ENCODE measurements at regions not wholly inside any gene's neighbourhood (a gene's known extent, or its start where the extent isn't known, plus 50 kb on each side); places are given as distances from the start of the nearest gene placed in this dataset.
"Not testable (repeated sequence)": the region's sequence is repeated elsewhere in the genome, so short reads cannot be mapped to it uniquely, and the experiment has no call there.

- no peak for DNase-seq
Observed at GRCh38 chrY:12360496-12360895, 340.5 kb upstream of the USP9Y start.

DNA sequence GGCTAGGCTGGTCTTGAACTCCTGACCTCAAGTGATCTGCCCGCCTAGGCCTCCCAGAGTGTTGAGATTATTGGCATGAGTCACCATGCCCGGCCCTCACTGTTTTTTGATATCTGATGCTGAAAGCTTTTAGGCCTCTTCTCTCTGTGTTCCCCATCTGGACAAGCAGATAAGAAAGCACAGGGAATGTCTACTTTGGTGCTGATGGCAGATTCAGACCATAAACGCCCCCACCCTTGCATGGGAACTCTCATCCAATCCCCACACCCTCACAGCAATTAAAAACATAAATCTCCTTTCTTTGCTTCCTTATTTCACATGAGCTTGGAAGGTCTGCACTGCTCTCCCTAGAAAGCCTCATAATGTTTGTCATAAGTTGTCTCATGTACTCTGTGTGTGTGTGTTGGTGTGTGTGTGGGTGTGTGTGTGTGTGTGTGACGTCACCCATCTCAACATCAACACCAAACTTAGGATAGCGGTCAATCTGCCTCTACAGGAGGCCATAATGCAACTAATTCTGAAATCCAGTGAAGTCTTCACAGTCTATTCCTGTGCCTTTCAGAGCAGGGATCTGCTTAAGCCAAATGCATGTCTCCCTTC, 335.6 kb upstream of the USP9Y start:
- DNase-seq: no peak

DNA sequence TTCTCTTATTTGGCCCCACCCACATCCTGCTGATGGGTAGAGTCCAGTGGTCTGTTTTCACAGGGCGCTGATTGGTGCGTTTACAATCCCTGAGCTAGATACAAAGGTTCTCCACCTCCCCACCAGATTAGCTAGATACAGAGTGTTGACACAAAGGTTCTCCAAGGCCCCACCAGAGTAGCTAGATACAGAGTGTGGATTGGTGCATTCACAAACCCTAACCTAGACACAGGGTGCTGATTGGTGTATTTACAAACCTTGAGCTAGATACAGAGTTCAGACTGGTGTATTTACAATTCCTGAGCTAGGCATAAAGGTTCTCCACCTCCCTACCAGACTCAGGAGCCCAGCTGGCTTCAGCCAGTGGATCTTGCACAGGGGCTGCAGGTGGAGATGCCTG, 326.4 kb upstream of the USP9Y start:
- not testable (repeated sequence) for DNase-seq

DNA sequence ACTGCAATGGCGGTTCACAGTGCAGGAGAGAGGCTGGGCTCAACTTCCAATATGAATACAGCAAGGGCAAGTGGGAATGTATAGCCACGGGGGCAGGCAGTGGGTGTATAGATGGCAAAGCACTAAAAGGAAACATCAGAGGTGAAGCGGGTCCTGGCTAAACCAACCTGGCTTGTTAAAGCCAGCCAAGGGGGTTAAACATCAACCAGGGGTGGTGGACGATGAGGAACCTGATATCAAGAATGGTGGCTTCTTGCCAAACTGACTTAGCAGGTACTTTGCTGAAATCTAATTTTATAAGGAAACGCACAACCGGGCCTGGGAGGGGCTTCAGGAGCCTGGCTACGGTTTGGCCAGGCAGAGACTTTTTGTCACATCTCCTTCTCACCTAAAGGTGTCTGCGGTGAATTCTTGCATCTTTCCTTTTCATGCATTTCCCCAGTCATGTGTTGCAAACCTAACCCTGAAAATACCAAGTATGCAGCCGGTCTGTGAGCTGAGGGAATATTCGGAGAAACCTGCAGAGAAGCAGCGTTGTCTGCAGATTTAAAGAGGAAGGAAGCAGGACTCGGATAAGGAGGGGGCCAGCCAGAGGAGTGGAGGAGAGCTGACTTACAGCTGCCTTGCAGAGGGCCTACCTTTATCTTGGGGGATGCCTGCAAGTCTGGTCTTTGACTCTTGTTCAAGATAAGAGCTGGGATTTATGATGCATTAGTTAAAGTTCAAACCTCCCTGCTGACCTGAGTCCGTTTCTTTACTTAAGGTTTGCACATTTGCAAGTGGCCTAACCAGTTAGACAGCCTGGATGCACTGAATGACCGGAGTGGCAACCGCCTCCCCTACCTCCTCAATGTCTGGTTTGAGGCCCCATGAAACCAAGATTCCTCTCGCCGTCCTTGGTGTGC, 309.1 kb upstream of the USP9Y start:
- not testable (repeated sequence) for DNase-seq

- no peak for DNase-seq
Observed at GRCh38 chrY:12393190-12393589, 307.8 kb upstream of the USP9Y start.

- not testable (repeated sequence) for DNase-seq
Observed at GRCh38 chrY:12395381-12396120, 305.5 kb upstream of the USP9Y start.

GRCh38 chrY:12403916-12404315, 297.1 kb upstream of the USP9Y start:
- DNase-seq: no peak

DNA sequence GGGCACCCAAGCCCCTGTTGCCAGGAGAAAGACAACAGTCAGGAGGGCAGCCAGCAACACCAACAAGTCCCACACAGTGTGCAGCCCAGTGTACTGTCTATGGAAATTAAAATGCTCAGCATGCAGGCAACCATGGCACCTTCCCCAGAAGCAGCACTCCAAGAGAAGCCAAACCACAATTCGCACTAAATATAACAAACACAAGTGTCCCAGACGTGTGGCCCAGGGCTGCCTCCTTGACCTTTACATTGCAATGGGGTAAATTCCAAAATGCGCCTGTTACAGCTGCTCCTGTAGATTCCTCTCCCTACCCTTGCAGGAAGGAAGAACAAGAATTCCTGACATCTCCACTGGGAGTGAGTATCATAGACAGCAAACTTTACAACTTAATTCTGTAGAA, 292.8 kb upstream of the USP9Y start:
- no peak for DNase-seq

DNA sequence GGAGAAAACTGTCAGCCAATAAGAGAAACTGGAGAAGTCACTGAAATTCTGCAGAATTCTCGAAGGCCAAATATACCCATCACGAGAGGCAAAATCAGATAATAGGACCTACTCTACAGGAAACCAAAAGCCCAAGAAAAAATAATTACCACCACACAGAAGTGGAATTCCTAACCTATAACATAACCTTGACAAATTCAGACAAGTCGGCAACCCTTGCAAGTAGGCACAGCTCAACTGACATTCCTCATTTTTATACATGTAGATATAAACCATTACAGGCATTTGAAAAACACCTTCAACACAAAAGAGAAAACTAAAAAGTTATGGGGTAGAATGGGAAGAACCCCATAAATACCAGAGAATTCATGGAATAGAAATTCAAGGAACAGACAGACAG, 290.3 kb upstream of the USP9Y start:
- DNase-seq: no peak

- no peak for DNase-seq
Observed at GRCh38 chrY:12421072-12421787, 279.8 kb upstream of the USP9Y start.

- DNase-seq: no peak
Observed at GRCh38 chrY:12421788-12422124, 279.3 kb upstream of the USP9Y start.

DNA sequence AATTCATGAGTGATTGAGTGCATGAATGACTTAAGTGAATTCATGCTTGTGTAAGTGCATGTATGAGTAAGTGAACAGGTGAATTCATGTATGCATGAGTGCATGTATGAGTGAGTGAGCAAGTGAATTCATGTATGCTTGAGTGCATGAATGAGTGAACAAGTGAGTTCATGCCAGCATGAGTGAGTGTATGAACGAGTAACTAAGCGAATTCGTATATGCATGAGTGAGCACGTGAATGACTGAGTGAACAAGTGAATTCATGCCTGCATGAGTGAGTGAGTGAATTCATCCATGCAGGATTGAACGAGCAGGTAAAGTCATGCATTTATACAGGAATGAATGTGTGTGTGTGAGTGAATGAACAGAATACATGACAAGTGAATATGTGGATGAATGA, 278.5 kb upstream of the USP9Y start:
- no peak for DNase-seq

DNA sequence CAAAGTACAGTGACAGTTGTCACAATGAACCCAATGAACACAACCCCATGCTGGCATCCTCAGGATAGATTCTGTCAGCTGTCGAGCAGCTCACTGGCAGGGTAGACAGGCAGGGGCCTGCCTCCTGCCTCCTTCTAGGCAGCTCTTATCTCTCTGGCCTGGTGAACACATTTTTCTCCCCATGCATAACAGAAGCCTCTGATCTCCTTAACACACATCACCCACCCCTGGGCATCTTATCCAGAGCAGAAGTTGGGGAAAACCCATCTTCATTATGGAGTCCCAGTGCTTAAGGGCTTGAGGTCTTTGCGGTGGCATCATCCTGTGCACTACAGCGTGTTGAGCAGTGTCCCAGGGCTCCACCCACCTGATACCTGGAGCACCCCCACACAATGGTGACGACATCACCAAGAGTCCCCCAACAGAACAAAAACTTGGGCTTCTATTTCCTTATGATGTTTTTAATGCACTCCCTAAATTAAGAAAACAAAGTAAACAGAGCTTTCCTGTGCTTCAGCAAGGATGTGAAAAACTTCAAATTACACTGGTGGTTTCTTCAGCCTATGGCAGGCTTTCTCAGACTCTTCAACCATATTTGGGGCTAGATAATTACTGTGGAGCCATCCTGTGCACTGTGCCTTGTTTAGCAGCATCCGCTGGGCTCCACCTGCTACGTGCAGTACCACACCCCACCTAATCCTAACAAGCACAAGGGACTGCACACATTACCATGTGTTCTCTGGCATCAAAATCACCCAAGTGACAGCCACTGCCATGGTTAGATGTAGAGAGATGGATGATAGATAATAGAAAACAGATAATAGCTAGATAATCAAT, 277.4 kb upstream of the USP9Y start:
- DNase-seq: no peak

DNA sequence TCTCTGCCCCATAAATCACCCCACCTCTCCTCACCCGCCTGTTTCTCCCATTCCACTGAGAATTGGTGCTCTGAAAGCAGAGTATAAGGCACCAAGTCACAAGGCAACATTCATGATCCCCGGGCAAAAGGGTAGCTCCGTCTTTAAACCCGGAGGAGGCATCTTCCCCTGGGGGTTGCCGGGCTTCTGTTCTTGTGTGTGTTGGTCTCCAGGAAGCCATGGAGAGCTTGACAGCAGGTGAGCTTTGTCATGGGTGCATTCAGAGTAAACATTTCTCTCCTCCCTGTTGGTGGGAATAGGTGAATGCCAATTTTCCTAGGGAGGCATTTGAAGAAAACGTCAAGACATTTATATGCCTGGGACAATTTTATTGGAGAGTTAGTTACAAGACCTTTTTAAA, 275.5 kb upstream of the USP9Y start:
- no peak for DNase-seq

DNA sequence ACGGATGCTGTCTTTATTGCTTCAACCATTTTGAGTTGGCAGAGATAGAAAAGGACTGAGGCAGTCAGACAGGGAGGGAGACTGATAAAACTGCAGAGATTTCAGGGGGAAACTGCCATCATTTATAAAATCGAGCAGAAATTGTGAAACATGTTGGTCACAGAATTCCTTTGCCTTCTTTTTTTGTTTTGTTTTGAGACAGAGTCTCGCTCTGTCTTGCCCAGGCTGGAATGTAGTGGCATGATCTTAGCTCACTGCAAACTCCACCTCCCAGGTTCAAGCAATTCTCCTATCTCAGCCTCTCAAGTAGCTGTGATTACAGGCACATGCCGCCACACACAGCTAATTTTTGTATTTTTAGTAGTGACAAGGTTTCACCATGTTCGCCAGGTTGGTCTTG, 273.7 kb upstream of the USP9Y start:
- DNase-seq: no peak

GRCh38 chrY:12431546-12431945, 269.5 kb upstream of the USP9Y start:
- no peak for DNase-seq

DNA sequence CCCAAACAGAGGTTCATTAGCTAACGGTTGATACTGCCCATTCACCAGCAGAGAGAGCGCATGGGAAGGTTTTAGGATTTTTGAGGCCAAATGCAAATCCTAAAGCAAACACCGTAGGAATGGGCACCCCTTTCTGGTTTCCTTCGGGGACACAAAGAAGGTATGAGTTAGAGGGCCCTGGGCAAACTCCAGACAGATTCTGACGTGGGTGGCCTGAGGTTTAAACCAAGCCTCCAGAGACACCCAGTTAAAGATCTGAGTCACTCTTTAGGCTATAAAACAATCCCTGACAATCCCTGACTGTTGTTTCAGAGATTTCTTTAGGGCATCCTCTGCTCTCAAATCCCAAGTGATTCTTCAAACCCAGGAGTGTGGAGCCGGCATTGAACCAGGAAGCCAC, 262.2 kb upstream of the USP9Y start:
- DNase-seq: not testable (repeated sequence)

DNA sequence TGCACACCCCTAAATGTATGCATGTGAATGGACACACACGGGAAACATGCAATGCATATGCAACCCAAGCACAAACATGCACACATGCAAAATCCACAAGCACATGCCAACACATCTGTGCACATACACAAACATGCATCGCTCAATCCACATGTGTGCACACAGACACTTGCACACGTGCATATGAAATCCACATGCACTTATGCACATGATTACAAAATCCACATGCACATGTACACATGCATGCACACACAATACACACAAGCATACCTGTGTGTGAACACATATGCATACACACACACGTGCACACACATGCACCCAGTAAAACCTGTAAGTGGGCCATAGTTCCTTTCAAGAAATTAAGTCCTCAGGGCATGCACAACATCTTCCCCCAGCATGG, 256.8 kb upstream of the USP9Y start:
- DNase-seq: no peak

- DNase-seq: not testable (repeated sequence)
Observed at GRCh38 chrY:12446486-12447265, 254.4 kb upstream of the USP9Y start.

GRCh38 chrY:12448561-12448960, 252.5 kb upstream of the USP9Y start:
- DNase-seq: not testable (repeated sequence)

DNA sequence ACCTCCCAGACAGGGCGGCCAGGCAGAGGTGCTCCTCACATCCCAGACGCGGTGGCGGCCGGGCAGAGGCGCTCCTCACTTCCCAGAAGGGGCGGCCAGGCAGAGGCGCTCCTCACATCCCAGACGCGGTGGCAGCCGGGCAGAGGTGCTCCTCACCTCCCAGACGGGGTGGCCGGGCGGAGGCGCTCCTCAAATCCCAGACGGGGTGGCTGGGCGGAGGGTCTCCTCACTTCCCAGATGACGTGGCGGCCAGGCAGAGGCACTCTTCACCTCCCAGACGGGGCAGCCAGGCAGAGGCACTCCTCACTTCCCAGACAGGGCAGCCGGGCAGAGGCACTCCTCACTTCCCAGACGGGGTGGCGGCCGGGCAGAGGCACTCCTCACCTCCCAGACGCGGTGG, 247.7 kb upstream of the USP9Y start:
- not testable (repeated sequence) for DNase-seq

Measured in HCEC 1CT (cell line).